ENCODE measurements at regions not wholly inside any gene's neighbourhood (a gene's known extent, or its start where the extent isn't known, plus 50 kb on each side); places are given as distances from the start of the nearest gene placed in this dataset.
"Not testable (repeated sequence)": the region's sequence is repeated elsewhere in the genome, so short reads cannot be mapped to it uniquely, and the experiment has no call there.

DNA sequence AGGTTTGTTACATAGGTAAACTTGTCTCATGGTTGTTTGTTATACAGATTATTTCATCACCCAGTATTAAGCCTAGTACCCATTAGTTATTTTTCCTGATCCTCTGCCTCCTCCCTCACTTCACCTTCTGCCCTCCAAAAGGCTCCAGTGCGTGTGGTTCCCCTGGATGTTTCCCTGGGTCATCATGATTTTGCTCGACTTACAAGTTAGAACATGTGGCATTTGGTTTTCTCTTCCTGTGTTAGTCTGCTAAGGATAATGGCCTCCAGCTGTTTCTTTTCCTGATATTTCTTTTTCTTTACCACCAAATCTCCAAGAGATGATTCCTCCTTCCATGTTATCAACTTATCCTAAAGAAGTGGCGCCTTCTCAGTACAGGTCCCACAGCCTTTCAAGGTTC lies 543.1 kb upstream of the ADGRL3 start:
- H3K4me1 ChIP-seq = no peaks in the 10 kb centered on the region
- TF ChIP-seq POLR2A (IDR thresholded peaks at IDR 0.05) (no peak), EP300 (IDR thresholded peaks at IDR 0.05) (no peak), POLR2AphosphoS5 (IDR thresholded peaks at IDR 0.05) (no peak)
- TF ChIP-seq, protein P1, sequence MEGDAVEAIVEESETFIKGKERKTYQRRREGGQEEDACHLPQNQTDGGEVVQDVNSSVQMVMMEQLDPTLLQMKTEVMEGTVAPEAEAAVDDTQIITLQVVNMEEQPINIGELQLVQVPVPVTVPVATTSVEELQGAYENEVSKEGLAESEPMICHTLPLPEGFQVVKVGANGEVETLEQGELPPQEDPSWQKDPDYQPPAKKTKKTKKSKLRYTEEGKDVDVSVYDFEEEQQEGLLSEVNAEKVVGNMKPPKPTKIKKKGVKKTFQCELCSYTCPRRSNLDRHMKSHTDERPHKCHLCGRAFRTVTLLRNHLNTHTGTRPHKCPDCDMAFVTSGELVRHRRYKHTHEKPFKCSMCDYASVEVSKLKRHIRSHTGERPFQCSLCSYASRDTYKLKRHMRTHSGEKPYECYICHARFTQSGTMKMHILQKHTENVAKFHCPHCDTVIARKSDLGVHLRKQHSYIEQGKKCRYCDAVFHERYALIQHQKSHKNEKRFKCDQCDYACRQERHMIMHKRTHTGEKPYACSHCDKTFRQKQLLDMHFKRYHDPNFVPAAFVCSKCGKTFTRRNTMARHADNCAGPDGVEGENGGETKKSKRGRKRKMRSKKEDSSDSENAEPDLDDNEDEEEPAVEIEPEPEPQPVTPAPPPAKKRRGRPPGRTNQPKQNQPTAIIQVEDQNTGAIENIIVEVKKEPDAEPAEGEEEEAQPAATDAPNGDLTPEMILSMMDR (IDR thresholded peaks at IDR 0.05) = no peak
- H3K27ac ChIP-seq = no peak overlapping the region
- H3K36me3 ChIP-seq = no peaks in the 10 kb centered on the region
- no peaks in the 10 kb centered on the region for H3K9me3 ChIP-seq
- WGBS = 55% methylated on average over 3 of the region's 3 CpGs
- H3K4me3 ChIP-seq = no peak overlapping the region
- no peak for DNase-seq (ENCODE audit: low spot score in 2 of 2)
- no peaks in the 10 kb centered on the region for H3K27me3 ChIP-seq

DNA sequence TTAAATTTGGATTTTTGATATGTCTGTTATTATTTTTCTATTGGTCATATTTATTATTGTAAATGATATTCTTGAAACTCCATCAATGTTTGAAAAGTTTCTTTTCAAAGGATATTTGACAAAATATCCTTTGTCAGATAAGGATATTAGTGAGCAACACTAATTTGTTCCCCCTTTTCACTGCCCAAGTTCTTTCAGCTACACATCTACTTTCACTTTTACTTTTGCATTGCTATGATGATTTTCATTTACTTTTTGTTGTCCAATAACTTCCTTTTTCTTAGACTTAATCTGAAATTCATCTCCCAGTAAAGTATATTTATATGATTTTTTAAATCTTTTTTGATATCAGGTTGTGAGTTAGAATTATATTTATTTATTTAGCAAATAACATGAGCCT lies 542.3 kb upstream of the ADGRL3 start:
- no peaks in the 10 kb centered on the region for H3K4me1 ChIP-seq
- H3K9me3 ChIP-seq = no peaks in the 10 kb centered on the region

DNA sequence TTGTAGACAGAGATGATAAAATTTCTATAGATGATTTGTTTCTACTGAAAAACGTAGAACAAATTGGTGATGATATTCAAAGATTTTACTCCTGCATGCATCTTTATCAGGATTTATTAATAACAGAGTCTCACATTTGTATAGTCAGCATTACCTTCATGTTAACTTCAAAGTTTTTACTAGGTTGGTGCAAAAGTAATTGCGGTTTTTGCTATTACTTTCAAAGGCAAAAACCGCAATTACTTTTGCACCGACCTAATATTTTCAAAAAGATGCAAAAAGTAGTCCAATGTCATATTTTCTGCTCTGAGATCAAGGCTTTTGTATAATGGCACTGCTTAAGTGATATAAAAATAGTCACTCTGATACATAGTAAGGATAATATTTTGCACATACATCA lies 536.4 kb upstream of the ADGRL3 start:
- Histone ChIP-seq H3K9me3 (no peaks in the 10 kb centered on the region), H3K4me1 (no peaks in the 10 kb centered on the region), H3K36me3 (no peaks in the 10 kb centered on the region), H3K4me3 (no peak overlapping the region), H3K27ac (no peak overlapping the region), H3K27me3 (no peaks in the 10 kb centered on the region)
- WGBS = 93% methylated on average over 4 of the region's 4 CpGs
- TF ChIP-seq, protein P1 (IDR thresholded peaks at IDR 0.05) = no peak
- TF ChIP-seq POLR2AphosphoS5 (IDR thresholded peaks at IDR 0.05) (no peak), POLR2A (IDR thresholded peaks at IDR 0.05) (no peak), EP300 (IDR thresholded peaks at IDR 0.05) (no peak)
- no peak for DNase-seq (ENCODE audit: low spot score in 2 of 2)

More for the DNA sequence above, 542.3 kb upstream of the ADGRL3 start:
- DNase-seq (ENCODE audit: low spot score in 2 of 2) = no peak
- no peak overlapping the region for H3K27ac ChIP-seq
- H3K27me3 ChIP-seq = no peaks in the 10 kb centered on the region
- no peaks in the 10 kb centered on the region for H3K36me3 ChIP-seq
- TF ChIP-seq POLR2AphosphoS5 (IDR thresholded peaks at IDR 0.05) (no peak), POLR2A (IDR thresholded peaks at IDR 0.05) (no peak), EP300 (IDR thresholded peaks at IDR 0.05) (no peak)
- TF ChIP-seq, protein P1 (IDR thresholded peaks at IDR 0.05) = no peak
- H3K4me3 ChIP-seq = no peak overlapping the region

DNA sequence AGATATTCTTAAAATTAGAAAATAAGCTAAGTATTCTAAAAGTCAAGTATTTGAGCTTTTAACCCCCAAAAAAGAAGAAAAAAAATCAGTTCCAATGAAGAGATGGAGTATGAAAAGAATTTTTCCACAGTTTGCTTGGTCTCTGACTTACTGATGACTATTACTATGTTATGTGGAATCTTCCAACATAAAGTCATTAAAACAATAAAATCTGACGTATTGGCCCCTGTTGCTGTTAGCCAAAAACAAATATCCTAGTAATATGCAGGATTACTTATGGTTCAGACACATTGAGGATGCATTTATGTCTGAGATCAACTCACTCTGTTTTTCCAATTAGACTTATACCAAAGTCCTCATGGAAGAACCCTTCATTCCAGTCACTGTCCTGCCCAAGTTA lies 517.2 kb upstream of the ADGRL3 start:
- Histone ChIP-seq H3K36me3 (no peaks in the 10 kb centered on the region), H3K27ac (no peak overlapping the region), H3K4me1 (no peaks in the 10 kb centered on the region), H3K27me3 (no peaks in the 10 kb centered on the region), H3K4me3 (no peak overlapping the region), H3K9me3 (no peaks in the 10 kb centered on the region)
- no peak for TF ChIP-seq POLR2AphosphoS5 (IDR thresholded peaks at IDR 0.05)
- no peak for TF ChIP-seq POLR2A (IDR thresholded peaks at IDR 0.05)
- no peak for TF ChIP-seq EP300 (IDR thresholded peaks at IDR 0.05)
- TF ChIP-seq, protein P1 (IDR thresholded peaks at IDR 0.05) = no peak
- DNase-seq (ENCODE audit: low spot score in 2 of 2) = no peak
- WGBS = 62% methylated on average over 1 of the region's 1 CpG

DNA sequence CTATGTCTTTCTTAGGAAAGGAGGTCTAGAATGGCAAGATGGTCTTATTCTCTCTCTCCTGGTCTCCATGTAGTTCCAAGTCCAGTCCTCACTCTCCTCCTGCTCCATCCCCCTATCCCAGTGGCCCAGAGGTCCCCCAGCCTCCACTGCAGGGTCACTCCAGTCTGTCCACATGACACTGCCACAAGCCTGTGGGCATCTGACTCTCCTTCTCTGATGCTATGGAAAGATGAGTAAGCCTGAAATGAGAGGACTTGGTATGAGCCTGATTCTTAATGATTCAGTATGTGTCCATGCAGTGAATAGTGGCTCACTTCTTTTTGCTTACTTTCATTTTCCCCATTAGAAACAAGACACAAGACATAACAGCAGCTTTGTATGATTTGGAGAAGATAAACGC lies 516.8 kb upstream of the ADGRL3 start:
- WGBS = 78% methylated on average over 1 of the region's 1 CpG
- Histone ChIP-seq H3K4me1 (no peaks in the 10 kb centered on the region), H3K27me3 (no peaks in the 10 kb centered on the region), H3K27ac (no peak overlapping the region), H3K36me3 (no peaks in the 10 kb centered on the region), H3K9me3 (no peaks in the 10 kb centered on the region), H3K4me3 (no peak overlapping the region)
- no peak for TF ChIP-seq POLR2AphosphoS5 (IDR thresholded peaks at IDR 0.05)
- DNase-seq (ENCODE audit: low spot score in 2 of 2) = no peak

DNA sequence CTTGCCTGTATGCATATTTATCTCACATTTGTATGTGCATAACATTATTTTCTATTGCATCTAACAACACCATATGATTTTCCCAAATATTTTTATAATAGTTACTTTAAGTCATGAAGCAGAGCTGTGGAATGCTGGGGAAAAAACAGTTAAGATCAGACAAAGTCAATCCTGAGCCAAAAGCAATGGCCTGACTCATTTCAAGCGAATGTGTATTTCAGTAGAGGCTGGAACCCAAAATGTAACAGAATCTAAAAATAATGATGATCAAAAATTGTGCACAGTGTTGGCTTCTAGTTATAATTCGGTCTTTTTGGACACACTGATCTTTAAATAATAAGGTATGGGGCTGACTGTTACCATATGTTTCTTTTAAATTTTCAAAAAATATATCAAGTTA lies 516.2 kb upstream of the ADGRL3 start:
- no peak for DNase-seq (ENCODE audit: low spot score in 2 of 2)
- WGBS = 40% methylated on average over 2 of the region's 2 CpGs
- Histone ChIP-seq H3K36me3 (no peaks in the 10 kb centered on the region), H3K27ac (no peak overlapping the region), H3K4me3 (no peak overlapping the region), H3K27me3 (no peaks in the 10 kb centered on the region), H3K4me1 (no peaks in the 10 kb centered on the region), H3K9me3 (no peaks in the 10 kb centered on the region)
- TF ChIP-seq POLR2AphosphoS5 (IDR thresholded peaks at IDR 0.05) (no peak), EP300 (IDR thresholded peaks at IDR 0.05) (no peak), POLR2A (IDR thresholded peaks at IDR 0.05) (no peak)
- TF ChIP-seq, protein P1 (IDR thresholded peaks at IDR 0.05) = no peak

DNA sequence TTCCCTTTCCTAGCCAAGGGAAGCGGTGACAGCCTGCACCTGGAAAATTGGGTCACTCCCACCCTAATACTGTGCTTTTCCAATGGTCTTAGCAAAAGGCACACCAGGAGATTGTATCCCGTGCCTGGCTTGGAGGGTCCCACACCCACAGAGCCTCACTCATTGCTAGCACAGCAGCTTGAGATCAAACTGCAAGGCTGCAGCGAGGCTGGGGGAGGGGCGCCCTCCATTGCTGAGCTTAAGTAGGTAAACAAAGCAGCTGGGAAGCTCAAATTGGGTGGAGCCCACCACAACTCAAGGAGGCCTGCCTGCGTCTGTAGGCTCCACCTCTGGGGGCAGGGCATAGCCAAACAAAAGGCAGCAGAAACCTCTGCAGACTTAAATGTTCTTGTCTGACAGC lies 504.1 kb upstream of the ADGRL3 start:
- H3K4me3 ChIP-seq; H3K4me1 ChIP-seq; H3K9me3 ChIP-seq; H3K27ac ChIP-seq; H3K27me3 ChIP-seq; DNase-seq (ENCODE audit: low spot score in 2 of 2); H3K36me3 ChIP-seq: not testable (repeated sequence)
- WGBS = 75% methylated on average over 5 of the region's 5 CpGs
